ENCODE measurements at regions not wholly inside any gene's neighbourhood (a gene's known extent, or its start where the extent isn't known, plus 50 kb on each side); places are given as distances from the start of the nearest gene placed in this dataset.
A peak's percentile ranks its signal among the peaks of the same experiment; 100 is the strongest.

DNA sequence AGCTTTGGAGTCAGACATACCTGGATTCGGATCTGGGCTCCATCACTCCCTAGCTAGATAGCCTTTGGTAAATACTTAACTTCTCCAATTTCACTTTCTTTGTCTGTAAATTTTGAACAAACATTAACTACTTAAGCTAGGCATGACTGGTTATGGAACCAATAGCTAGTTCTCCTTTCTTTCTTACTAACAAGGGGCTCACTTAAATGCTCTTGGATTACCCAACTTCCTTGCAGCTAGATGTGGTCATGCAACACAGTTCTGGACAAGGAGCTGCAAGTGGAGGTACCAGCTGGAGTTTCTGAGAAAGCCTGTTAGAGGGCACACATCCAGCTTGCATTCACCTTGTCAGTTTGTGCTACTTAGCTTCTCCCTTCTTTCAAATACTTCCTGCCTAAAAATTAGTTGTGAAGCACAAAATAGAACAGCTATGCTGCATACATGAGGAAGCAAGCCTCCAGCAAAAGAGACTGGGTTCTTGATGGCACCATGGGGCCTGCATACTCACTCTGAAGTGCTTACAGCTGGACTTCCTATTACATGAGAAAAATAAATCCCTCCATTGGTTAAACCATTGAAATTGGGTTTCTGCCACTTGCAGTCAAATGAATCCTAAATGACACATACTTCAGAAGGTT is 210.1 kb upstream of the EEA1 start:
- in situ Hi-C loops (cut with HindIII; ENCODE audit: low pct_unique_long_range_greater_than_20kb, low sequenced_read_pairs), result no loop called here
- no peak for DNase-seq (ENCODE audit: low read depth in 1 of 2, low spot score in 1 of 2)
- no peak for TF ChIP-seq JUND (IDR thresholded peaks at IDR 0.05; ENCODE audit: low read depth)

DNA sequence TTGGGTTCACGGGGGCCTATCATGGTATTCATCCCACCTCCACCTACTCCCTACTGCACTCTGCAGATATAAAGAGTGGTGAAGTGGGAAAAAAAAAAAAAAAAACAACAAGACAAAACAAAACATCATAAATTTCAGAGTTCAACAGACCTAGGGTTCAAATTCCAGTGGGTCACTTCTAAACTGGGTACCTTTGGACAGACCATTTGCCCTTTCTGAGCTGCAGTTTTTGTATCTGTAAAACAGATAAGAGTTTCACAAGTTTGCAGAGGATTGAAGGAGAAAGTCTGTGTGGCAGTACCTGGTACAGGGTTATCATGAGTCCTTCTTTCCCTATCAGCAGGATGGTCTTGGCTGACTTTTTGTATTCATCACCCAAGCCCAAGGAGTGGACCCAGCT is 211.2 kb upstream of the EEA1 start:
- in situ Hi-C loops (cut with HindIII; ENCODE audit: low pct_unique_long_range_greater_than_20kb, low sequenced_read_pairs), result no loop called here
- no peak for TF ChIP-seq JUND (IDR thresholded peaks at IDR 0.05; ENCODE audit: low read depth)
- no peak for DNase-seq (ENCODE audit: low read depth in 1 of 2, low spot score in 1 of 2)

DNA sequence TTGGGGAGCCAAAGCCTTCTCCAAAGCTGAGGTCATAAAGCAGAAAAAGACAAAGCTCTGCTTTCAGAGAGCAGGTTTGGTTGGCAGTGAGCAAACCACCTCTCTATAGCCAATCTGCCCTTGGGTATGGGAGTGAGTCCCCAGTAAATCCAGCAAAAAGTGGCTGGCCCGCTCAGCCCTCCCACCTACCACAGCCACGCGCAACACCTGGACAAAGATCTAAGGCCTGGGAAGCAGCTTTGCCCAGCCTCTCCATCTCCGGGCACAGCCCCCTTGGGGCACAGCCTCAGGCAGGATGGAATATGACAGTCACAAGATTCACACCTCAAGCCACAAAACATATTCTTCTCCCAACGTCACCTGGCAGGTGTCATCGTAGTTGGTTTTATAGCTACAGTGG is 211.7 kb upstream of the EEA1 start:
- no peak for DNase-seq (ENCODE audit: low read depth in 1 of 2, low spot score in 1 of 2)
- in situ Hi-C loops (cut with HindIII; ENCODE audit: low pct_unique_long_range_greater_than_20kb, low sequenced_read_pairs), result no loop called here
- no peak for TF ChIP-seq JUND (IDR thresholded peaks at IDR 0.05; ENCODE audit: low read depth)

DNA sequence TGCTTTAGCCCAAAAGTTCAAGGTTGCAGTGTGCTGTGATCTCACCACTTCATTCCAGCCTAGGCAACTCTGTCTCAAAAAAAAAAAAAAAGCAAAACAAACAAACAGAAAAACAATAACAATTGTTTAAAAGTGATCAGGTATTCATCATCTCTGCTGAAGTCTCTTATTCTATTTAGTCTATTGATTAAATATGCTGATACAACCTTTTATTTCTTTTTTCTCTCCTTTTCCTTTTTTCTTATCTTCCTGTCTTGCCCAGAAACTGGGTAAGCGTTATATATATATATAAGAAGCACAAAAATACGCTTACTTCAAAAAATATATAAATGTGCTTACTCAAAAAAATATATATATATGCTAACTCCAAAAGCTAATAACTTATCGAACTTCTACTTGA is 213.8 kb upstream of the EEA1 start:
- no peak for TF ChIP-seq JUND (IDR thresholded peaks at IDR 0.05; ENCODE audit: low read depth)
- in situ Hi-C loops (cut with HindIII; ENCODE audit: low pct_unique_long_range_greater_than_20kb, low sequenced_read_pairs), result no loop called here
- no peak for DNase-seq (ENCODE audit: low read depth in 1 of 2, low spot score in 1 of 2)

DNA sequence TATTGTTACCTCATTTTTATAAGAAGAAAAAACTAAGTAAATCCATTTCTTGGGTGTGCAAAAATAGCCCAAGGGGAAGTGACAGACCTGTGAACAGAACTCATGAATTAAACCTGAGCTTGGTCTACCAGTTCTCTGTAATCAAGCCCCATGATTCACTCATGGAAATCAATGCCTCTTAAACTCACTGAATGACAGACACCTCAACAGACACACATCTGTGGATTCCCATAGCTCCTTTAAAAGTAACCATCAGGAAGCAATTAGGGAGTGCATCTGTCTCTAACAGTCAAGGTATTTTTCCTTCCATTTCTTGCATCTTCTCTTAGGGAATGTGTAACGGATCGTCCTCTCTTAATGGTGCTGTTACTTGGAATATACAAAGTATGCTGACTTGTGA is 215.0 kb upstream of the EEA1 start:
- DNase-seq (ENCODE audit: low read depth in 1 of 2, low spot score in 1 of 2), result no peak
- TF ChIP-seq JUND (IDR thresholded peaks at IDR 0.05; ENCODE audit: low read depth), result no peak
- in situ Hi-C loops (cut with HindIII; ENCODE audit: low pct_unique_long_range_greater_than_20kb, low sequenced_read_pairs), result no loop called here

DNA sequence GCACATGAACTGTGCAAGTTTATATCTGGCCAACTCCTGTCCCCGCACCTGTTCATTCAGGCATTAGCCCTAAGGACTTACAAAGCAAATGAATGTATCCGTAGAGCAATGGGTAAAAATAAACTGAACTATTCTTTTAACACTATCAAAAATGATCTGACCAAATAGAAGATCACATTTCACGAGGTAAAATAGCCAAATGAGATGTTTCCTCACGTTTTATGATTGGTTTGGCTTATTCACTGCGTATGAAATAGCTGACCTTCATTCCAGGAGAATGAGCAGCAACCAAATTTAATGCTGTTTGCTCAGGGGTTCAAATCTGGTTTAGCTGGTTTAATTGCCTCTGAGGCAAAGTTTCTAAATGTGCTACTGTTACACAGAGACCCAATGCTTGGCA is 216.0 kb upstream of the EEA1 start:
- in situ Hi-C loops (cut with HindIII; ENCODE audit: low pct_unique_long_range_greater_than_20kb, low sequenced_read_pairs), result no loop called here
- peak in 1 of 2 experiments; percentile 99 for DNase-seq (ENCODE audit: low read depth in 1 of 2, low spot score in 1 of 2)
- TF ChIP-seq JUND (IDR thresholded peaks at IDR 0.05; ENCODE audit: low read depth), result peak; percentile 97

DNA sequence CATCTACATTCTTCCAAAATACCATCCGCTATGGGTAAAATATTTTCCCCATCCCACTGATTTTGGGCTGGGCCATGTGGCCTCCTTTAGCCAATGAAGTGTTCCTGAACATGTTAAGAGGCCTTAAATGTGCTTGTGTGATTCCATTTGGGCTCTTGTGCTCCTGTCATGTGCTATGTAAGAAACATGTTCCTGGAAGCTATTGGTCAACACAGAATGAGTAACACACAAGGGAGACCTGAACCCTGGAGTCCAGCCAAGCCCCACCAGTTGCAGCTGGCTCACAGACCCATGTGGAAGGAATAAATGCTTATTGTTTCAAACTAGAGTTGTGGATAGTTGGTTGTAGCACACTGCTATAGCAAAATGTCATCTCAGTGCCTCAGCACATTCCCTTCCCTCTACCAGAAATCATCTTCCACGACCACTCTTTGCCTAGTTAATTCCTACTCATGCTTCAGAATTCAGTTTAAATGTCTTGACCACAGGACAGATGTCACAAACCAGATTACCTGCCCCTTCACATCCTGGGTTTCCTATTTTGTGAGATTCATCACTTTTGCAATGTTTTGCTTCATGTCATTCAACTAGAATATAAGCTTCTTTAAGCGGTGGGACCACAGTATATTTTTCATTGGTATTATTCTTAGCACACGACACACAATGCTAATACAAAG is 217.3 kb upstream of the EEA1 start:
- in situ Hi-C loops (cut with HindIII; ENCODE audit: low pct_unique_long_range_greater_than_20kb, low sequenced_read_pairs), result no loop called here
- TF ChIP-seq JUND (IDR thresholded peaks at IDR 0.05; ENCODE audit: low read depth), result no peak
- no peak for DNase-seq (ENCODE audit: low read depth in 1 of 2, low spot score in 1 of 2)

DNA sequence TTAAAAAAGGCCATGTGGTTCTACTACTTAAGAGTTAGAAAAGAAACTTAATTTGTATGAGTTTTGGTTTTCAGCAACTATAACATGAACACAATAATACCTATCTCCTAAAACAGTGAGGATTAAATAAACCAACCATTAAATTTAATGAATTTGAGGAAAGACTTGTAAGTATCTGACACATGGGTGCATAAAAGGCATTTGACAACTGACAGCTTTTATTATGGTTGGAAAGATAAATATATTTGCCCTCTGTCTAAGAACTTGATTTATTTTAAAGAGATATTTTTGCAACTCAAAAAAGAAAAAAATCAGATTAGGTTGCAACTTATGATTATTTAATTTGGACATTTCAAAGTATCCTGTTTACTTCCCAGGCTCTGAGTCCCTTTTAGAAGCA is 217.9 kb upstream of the EEA1 start:
- no peak for DNase-seq (ENCODE audit: low read depth in 1 of 2, low spot score in 1 of 2)
- no peak for TF ChIP-seq JUND (IDR thresholded peaks at IDR 0.05; ENCODE audit: low read depth)
- in situ Hi-C loops (cut with HindIII; ENCODE audit: low pct_unique_long_range_greater_than_20kb, low sequenced_read_pairs), result no loop called here

DNA sequence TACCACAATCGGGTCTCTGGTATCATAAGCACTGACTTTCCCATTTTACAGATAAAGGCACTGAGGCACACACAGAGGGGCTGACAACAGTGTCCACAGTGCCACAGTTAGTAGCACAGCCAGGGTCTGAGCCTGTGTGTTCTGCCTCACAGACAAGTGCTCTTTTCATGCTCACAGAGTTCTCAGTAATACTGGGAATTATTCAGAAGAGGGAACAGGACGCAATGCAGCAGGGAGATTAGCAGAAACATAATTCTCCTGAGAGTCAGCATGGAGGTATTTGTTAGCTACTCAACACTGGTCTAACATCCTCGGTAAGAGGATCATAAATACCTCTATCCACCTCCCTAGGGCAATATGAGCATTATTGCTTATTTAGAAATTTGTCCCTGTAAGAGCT is 219.3 kb upstream of the EEA1 start:
- TF ChIP-seq JUND (IDR thresholded peaks at IDR 0.05; ENCODE audit: low read depth), result peak; percentile 14; the same call in 1 of the 2 replicates
- in situ Hi-C loops (cut with HindIII; ENCODE audit: low pct_unique_long_range_greater_than_20kb, low sequenced_read_pairs), result no loop called here
- no peak for DNase-seq (ENCODE audit: low read depth in 1 of 2, low spot score in 1 of 2)

DNA sequence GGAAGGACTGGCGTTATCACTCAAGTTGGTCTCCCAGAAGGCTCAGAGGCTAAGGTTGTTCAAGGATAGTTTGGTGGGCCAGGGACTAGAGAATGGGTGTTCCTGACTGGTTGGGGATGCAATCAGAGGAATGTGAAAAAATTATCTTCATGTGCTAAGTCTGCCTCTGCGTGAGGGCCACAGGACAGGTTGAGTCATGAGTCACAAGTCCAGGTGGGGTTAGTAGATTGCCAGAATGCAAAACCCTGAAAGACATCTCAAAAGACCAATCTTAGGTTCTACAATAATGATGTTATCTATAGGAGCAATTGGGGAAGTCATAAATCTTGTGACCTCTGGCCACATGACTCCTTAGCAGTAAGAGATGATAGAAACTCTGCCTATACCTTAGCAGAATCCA is 220.1 kb upstream of the EEA1 start:
- no peak for DNase-seq (ENCODE audit: low read depth in 1 of 2, low spot score in 1 of 2)
- no peak for TF ChIP-seq JUND (IDR thresholded peaks at IDR 0.05; ENCODE audit: low read depth)
- in situ Hi-C loops (cut with HindIII; ENCODE audit: low pct_unique_long_range_greater_than_20kb, low sequenced_read_pairs), result no loop called here

DNA sequence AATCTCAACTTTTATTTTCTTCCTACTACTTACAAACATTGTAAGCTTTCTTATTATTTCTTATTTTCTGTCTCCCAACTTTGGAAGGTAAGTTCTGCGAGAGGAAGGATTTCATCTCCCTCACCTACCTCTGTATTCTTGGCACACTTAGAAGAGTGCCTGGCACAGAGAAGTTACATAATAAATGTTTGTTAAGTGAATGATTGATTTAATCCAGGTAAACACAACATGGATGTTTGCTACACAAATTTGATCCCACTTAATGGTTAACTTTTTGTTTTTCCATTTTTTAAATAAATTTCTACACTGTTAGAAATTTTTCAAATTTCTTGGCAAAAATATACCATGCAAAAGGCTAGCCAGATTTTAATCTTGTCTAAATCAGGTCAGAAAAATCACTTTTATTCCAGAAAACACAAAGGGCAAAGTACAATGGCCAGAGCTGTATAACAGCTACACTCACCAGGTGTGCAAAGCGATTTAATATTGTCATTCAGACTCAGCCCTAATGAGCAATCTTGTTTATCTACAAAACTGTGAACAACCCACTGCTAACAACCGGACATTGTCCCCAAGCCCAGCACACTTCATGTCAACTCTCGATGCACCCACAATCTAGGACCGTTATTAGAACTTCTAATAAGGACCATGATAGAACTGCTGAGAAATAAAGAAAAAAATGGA is 222.1 kb upstream of the EEA1 start:
- no peak; the same call in 1 of the 2 replicates for TF ChIP-seq JUND (IDR thresholded peaks at IDR 0.05; ENCODE audit: low read depth)
- DNase-seq (ENCODE audit: low read depth in 1 of 2, low spot score in 1 of 2), result no peak
- in situ Hi-C loops (cut with HindIII; ENCODE audit: low pct_unique_long_range_greater_than_20kb, low sequenced_read_pairs), result no loop called here

DNA sequence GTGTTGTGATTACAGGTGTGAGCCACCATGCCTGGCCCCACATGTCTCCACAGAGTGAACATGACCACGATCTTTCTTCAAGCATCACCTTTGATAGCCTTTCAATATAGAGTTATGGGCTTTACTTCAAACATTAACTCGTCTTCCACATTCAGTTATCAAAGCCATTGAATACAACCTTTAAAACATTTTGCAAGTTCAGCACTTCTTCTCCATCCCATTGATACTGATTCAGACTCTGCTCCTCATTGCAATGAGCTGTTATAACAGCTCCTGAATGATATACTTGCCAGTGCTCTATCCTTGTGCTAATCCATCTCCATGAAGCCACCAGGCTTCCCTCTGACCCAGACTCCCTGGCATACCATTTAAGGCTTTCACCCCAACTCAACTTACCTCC is 223.5 kb upstream of the EEA1 start:
- in situ Hi-C loops (cut with HindIII; ENCODE audit: low pct_unique_long_range_greater_than_20kb, low sequenced_read_pairs), result no loop called here
- no peak for DNase-seq (ENCODE audit: low read depth in 1 of 2, low spot score in 1 of 2)
- TF ChIP-seq JUND (IDR thresholded peaks at IDR 0.05; ENCODE audit: low read depth), result no peak

DNA sequence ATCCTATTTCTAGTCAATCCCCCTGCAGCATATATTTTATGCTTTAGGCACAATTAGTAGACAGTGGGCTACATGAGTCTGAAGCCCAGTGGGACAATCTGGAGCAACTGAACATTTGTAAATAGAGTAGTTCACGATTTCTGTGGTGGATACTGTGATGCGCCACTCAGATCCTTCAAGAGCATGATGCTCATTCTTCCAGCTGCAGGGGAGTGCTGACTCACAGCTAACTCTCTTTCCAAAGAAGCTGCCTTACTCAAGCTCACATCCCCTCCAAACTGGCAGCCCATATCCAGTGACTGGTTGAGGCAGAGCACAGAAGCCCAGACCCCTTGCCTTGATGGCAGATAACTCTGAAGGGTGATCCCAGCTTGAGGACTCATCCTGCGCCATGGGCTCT is 224.2 kb upstream of the EEA1 start:
- no peak for TF ChIP-seq JUND (IDR thresholded peaks at IDR 0.05; ENCODE audit: low read depth)

More for the DNA sequence above, 224.2 kb upstream of the EEA1 start:
- DNase-seq (ENCODE audit: low read depth in 1 of 2, low spot score in 1 of 2), result no peak
- in situ Hi-C loops (cut with HindIII; ENCODE audit: low pct_unique_long_range_greater_than_20kb, low sequenced_read_pairs), result no loop called here

Measured in T47D (cell line).